ENCODE measurements at regions not wholly inside any gene's neighbourhood (a gene's known extent, or its start where the extent isn't known, plus 50 kb on each side); places are given as distances from the start of the nearest gene placed in this dataset.

DNA sequence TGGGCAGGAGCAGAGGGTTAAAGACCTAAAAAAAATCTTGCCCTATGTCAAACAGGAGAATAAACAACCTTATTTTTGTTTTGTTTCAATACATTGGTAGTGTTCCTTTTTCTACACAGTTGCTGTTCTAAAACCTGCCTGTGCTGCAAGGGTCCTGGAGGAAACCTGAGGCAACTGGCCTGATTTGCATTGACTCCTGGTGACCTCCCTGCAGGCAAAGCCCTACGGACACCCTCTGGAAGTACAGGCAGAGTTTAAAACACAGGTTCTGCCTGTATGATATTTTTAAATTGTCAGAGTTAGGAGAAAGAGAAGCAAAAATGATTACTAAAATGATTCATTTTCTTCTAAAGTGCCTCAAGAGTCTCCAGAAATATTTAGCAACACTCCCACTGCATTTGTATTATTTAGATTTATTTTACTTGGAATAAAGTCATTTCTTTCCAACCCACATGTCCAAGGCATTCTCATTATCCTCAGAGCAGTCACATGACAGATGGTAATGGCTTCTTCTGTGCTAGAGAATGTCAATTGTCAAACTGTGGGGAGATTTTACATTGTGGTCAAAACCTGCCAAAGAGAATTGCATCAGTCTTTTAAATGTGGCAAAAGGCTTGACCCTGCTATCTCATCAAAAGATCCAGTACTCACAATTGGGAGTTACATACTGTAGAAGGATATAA lies 559.6 kb downstream of the CETN3 start:
- no peak overlapping the region for H3K4me3 ChIP-seq
- TF ChIP-seq POLR2A (IDR thresholded peaks at IDR 0.05) = no peak
- TF ChIP-seq, protein P1, sequence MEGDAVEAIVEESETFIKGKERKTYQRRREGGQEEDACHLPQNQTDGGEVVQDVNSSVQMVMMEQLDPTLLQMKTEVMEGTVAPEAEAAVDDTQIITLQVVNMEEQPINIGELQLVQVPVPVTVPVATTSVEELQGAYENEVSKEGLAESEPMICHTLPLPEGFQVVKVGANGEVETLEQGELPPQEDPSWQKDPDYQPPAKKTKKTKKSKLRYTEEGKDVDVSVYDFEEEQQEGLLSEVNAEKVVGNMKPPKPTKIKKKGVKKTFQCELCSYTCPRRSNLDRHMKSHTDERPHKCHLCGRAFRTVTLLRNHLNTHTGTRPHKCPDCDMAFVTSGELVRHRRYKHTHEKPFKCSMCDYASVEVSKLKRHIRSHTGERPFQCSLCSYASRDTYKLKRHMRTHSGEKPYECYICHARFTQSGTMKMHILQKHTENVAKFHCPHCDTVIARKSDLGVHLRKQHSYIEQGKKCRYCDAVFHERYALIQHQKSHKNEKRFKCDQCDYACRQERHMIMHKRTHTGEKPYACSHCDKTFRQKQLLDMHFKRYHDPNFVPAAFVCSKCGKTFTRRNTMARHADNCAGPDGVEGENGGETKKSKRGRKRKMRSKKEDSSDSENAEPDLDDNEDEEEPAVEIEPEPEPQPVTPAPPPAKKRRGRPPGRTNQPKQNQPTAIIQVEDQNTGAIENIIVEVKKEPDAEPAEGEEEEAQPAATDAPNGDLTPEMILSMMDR (IDR thresholded peaks at IDR 0.05) = no peak
- no peak for TF ChIP-seq POLR2AphosphoS5 (IDR thresholded peaks at IDR 0.05)
- no peaks in the 10 kb centered on the region for H3K36me3 ChIP-seq
- intact Hi-C loops (cut with DNase I; ENCODE audit: low total_unique reads) = loop anchor here (10.0 kb wide), 1 partner anchor 1935 kb away; no protein-coding TSS in a partner anchor
- DNase-seq (ENCODE audit: low spot score in 2 of 2) = no peak
- no peaks in the 10 kb centered on the region for H3K9me3 ChIP-seq
- H3K4me1 ChIP-seq = no peaks in the 10 kb centered on the region
- no peaks in the 10 kb centered on the region for H3K27me3 ChIP-seq
- no peak overlapping the region for H3K27ac ChIP-seq

DNA sequence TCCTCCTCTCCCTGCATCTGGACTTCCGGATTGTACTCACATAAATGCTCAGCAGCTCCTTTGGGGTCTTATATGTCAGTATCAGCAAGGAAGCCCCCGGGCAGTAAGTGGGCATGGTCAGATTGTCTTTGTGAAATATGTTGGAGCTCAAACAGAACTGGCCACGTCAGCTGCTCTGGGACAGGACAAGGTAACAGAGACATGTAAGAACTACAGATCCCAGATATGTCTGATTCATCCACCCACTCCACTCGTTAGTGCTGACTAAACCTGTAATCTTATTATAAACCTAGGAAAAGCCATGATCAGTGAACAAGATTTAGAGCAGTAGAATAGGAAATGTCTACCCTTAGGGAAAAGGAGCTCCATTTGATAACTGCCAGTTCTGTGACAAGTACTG lies 561.8 kb downstream of the CETN3 start:
- intact Hi-C loops (cut with DNase I; ENCODE audit: low total_unique reads) = loop anchor here (10.0 kb wide), 1 partner anchor 1937 kb away; no protein-coding TSS in a partner anchor
- no peaks in the 10 kb centered on the region for H3K36me3 ChIP-seq
- H3K4me3 ChIP-seq = no peak overlapping the region
- H3K27me3 ChIP-seq = no peaks in the 10 kb centered on the region
- H3K27ac ChIP-seq = no peak overlapping the region
- H3K4me1 ChIP-seq = no peaks in the 10 kb centered on the region
- DNase-seq (ENCODE audit: low spot score in 2 of 2) = no peak
- no peak for TF ChIP-seq POLR2AphosphoS5 (IDR thresholded peaks at IDR 0.05)
- TF ChIP-seq POLR2A (IDR thresholded peaks at IDR 0.05) = no peak
- TF ChIP-seq, protein P1 (IDR thresholded peaks at IDR 0.05) = no peak
- no peaks in the 10 kb centered on the region for H3K9me3 ChIP-seq

DNA sequence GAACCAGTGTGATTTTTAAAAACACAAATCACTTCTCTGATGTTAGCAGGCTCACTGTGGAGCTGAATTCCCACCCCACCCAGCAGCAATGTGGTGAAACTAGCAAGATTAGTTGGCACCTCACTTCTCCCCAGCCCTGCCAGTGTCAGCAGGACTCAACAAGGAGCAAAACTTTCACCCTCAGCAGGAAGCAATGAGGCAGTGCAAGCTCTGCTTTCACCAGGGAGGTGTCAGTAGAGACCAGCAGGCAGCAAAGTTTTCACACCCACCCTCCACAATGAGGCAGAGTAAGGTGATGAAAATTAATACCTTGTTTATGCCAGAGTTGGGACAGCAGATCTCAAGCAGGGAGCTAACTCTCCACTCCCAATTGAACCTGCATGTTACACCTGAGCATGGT lies 565.0 kb downstream of the CETN3 start:
- TF ChIP-seq POLR2AphosphoS5 (IDR thresholded peaks at IDR 0.05) (no peak), POLR2A (IDR thresholded peaks at IDR 0.05) (no peak)
- TF ChIP-seq, protein P1 (IDR thresholded peaks at IDR 0.05) = no peak
- Histone ChIP-seq H3K4me3 (no peak overlapping the region), H3K36me3 (no peaks in the 10 kb centered on the region), H3K4me1 (no peaks in the 10 kb centered on the region), H3K9me3 (no peaks in the 10 kb centered on the region), H3K27me3 (no peaks in the 10 kb centered on the region), H3K27ac (no peak overlapping the region)
- DNase-seq (ENCODE audit: low spot score in 2 of 2) = no peak
- intact Hi-C loops (cut with DNase I; ENCODE audit: low total_unique reads) = loop anchor here (10.0 kb wide), 1 partner anchor 1940 kb away; no protein-coding TSS in a partner anchor

DNA sequence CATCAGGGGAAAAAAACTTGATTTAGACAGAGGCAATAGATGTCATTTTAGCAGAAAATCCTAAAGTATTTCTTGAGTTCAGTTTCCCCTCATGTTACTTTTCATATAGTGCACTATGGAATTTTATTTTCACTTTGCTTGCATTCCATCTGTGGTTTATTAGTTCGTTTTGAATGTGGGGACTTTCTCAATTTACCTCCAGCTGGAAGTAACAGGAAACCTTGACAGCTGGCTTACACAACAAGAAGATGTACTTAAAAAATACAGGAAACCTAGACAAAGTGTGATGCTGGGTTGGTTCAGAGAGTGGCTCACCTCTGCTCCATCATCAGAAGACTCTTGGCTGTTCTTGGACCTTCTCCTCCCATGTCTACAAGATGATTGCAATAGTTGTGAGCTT lies 567.0 kb downstream of the CETN3 start:
- H3K27me3 ChIP-seq = no peaks in the 10 kb centered on the region
- H3K36me3 ChIP-seq = no peaks in the 10 kb centered on the region
- no peaks in the 10 kb centered on the region for H3K9me3 ChIP-seq
- no peaks in the 10 kb centered on the region for H3K4me1 ChIP-seq
- intact Hi-C loops (cut with DNase I; ENCODE audit: low total_unique reads) = loop anchor here (10.0 kb wide), 1 partner anchor 1942 kb away; no protein-coding TSS in a partner anchor
- no peak overlapping the region for H3K27ac ChIP-seq
- no peak overlapping the region for H3K4me3 ChIP-seq
- TF ChIP-seq, protein P1 (IDR thresholded peaks at IDR 0.05) = no peak
- no peak for TF ChIP-seq POLR2A (IDR thresholded peaks at IDR 0.05)
- no peak for DNase-seq (ENCODE audit: low spot score in 2 of 2)

DNA sequence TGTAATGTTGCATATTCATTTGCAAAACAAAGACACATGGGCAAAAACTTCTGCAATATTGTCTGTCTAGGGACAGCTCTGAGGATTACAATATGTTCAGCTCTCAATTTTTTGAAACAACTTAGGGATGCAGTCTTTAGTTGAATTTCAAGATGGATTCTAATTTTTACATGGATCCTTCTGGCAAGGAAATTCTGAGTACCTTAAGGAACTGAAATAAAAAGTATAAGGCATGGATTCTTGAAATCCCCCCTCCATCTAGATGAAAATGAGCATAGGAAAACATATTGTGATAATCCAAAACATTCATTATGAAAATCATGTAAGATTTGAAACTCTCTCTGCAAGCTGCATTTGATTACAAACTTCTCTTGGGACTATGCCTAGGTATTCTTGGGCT lies 568.6 kb downstream of the CETN3 start:
- intact Hi-C loops (cut with DNase I; ENCODE audit: low total_unique reads) = loop anchor here (10.0 kb wide), 1 partner anchor 1944 kb away; no protein-coding TSS in a partner anchor
- H3K4me1 ChIP-seq = no peaks in the 10 kb centered on the region
- DNase-seq (ENCODE audit: low spot score in 2 of 2) = no peak

More for the DNA sequence above, 568.6 kb downstream of the CETN3 start:
- H3K27me3 ChIP-seq = no peaks in the 10 kb centered on the region
- no peaks in the 10 kb centered on the region for H3K9me3 ChIP-seq
- H3K27ac ChIP-seq = no peak overlapping the region
- no peak for TF ChIP-seq POLR2AphosphoS5 (IDR thresholded peaks at IDR 0.05)
- TF ChIP-seq, protein P1 (IDR thresholded peaks at IDR 0.05) = no peak
- TF ChIP-seq POLR2A (IDR thresholded peaks at IDR 0.05) = no peak
- H3K4me3 ChIP-seq = no peak overlapping the region
- peaks cover 9% of the 10 kb centered on the region for H3K36me3 ChIP-seq
